HT-29 (cell line): ENCODE measurements at regions not wholly inside any gene's neighbourhood (a gene's known extent, or its start where the extent isn't known, plus 50 kb on each side); places are given as distances from the start of the nearest gene placed in this dataset.
"Not testable (repeated sequence)": the region's sequence is repeated elsewhere in the genome, so short reads cannot be mapped to it uniquely, and the experiment has no call there.

Source experiments
- DNase-seq: peaks from one replicate; pipeline ENCODE4 v3.0.0-alpha.2; 2015; ENCODE audit warnings: low spot score

GRCh38 chr10:23543691-23544380 lies 105.0 kb downstream of the OTUD1 start:
- DNase-seq, result no peak

- not testable (repeated sequence) for DNase-seq
Measured at GRCh38 chr10:23545866-23546265, 107.0 kb downstream of the OTUD1 start.

GRCh38 chr10:23556727-23557440 lies 118.0 kb downstream of the OTUD1 start:
- no peak for DNase-seq

GRCh38 chr10:23557777-23558176 lies 118.9 kb downstream of the OTUD1 start:
- no peak for DNase-seq

GRCh38 chr10:23558361-23558799 lies 119.5 kb downstream of the OTUD1 start:
- DNase-seq, result no peak

- DNase-seq, result no peak
Measured at GRCh38 chr10:23568996-23569395, 130.1 kb downstream of the OTUD1 start.

GRCh38 chr10:23571884-23572283 lies 133.0 kb downstream of the OTUD1 start:
- no peak for DNase-seq

- DNase-seq, result no peak
Measured at GRCh38 chr10:23581906-23582450, 143.1 kb downstream of the OTUD1 start.

GRCh38 chr10:23584396-23584795 lies 145.5 kb downstream of the OTUD1 start:
- no peak for DNase-seq

- no peak for DNase-seq
Measured at GRCh38 chr10:23585186-23585585, 146.3 kb downstream of the OTUD1 start.

- DNase-seq, result no peak
Measured at GRCh38 chr10:23585666-23586065, 146.8 kb downstream of the OTUD1 start.

GRCh38 chr10:23595278-23595677 lies 156.4 kb downstream of the OTUD1 start:
- DNase-seq, result not testable (repeated sequence)

GRCh38 chr10:23604613-23605012 lies 165.7 kb downstream of the OTUD1 start:
- no peak for DNase-seq

GRCh38 chr10:23606456-23606855 lies 167.6 kb downstream of the OTUD1 start:
- no peak for DNase-seq

- DNase-seq, result no peak
Measured at GRCh38 chr10:23608926-23609325, 170.1 kb downstream of the OTUD1 start.

- no peak for DNase-seq
Measured at GRCh38 chr10:23610626-23611307, 171.9 kb downstream of the OTUD1 start.

GRCh38 chr10:23611308-23612029 lies 172.6 kb downstream of the OTUD1 start:
- DNase-seq, result no peak

GRCh38 chr10:23613900-23614299 lies 175.0 kb downstream of the OTUD1 start:
- DNase-seq, result no peak

- no peak for DNase-seq
Measured at GRCh38 chr10:23614483-23614882, 175.6 kb downstream of the OTUD1 start.

GRCh38 chr10:23630376-23630775 lies 191.5 kb downstream of the OTUD1 start:
- no peak for DNase-seq

GRCh38 chr10:23630885-23631284 lies 192.0 kb downstream of the OTUD1 start:
- DNase-seq, result no peak
